SK-N-SH (cell line): ENCODE measurements at regions not wholly inside any gene's neighbourhood (a gene's known extent, or its start where the extent isn't known, plus 50 kb on each side); places are given as distances from the start of the nearest gene placed in this dataset.

Experiments
- CTCF ChIA-PET: fragments of 300-600, 350-600 bp; formaldehyde crosslinking; extraction: SDS; loops from one replicate; lab custom pipeline; 2021; lab: Yijun Ruan, JAX
- POLR2A ChIA-PET: fragments of 350-600 bp; sonication (Branson Sonifier 250); formaldehyde crosslinking; extraction: SDS; loops from one replicate; lab custom pipeline; 2020; ENCODE audit warnings: antibody characterized with exemption, inconsistent platforms; lab: Yijun Ruan, JAX
- DNase-seq: peaks from one replicate; pipeline ENCODE4 v3.0.0; 2012
- H2AFZ ChIP-seq: fragments of 200-600 bp; sonication (generic); 2 replicates; pipeline ENCODE4 v1.8.1; 2016; ENCODE audit warnings: antibody characterized with exemption, mild to moderate bottlenecking, low read depth
- H3F3A ChIP-seq: fragments of 200-600 bp; sonication (generic); replicated peaks from 2 replicates; pipeline ENCODE3; 2016; ENCODE audit warnings: antibody characterized with exemption, mild to moderate bottlenecking; ENCODE audit not compliant: insufficient read depth
- H3K27ac ChIP-seq, 2 experiments: fragments of 200-500 bp in 1 of 2; fragments of 200-600 bp in 1 of 2; sonication (Bioruptor generic) in 1 of 2; sonication (generic), shearing (Covaris generic) in 1 of 2; 2 replicates each; pipeline versions ENCODE4 v1.5.1 to v1.6.1; 2014 to 2016; ENCODE audit warnings: low read depth in 2 of 2, inconsistent platforms in 1 of 2, low read length in 1 of 2, mild to moderate bottlenecking in 1 of 2, mixed read lengths in 1 of 2
- H3K27me3 ChIP-seq: fragments of 200-600 bp; sonication (generic), shearing (Covaris generic); 2 replicates; pipeline ENCODE4 v1.6.1; 2016; ENCODE audit warnings: mixed run types; ENCODE audit not compliant: insufficient read depth
- H3K36me3 ChIP-seq, 2 experiments: fragments of 200-500 bp in 1 of 2; fragments of 200-600 bp in 1 of 2; sonication (Bioruptor generic) in 1 of 2; sonication (generic) in 1 of 2; replicated peaks in 1 of 2; 2 replicates each; pipeline versions ENCODE3 to v1.5.1; 2014 to 2016; ENCODE audit warnings: low read length in 1 of 2, mild to moderate bottlenecking in 1 of 2; ENCODE audit not compliant: insufficient read depth in 2 of 2, control insufficient read depth in 1 of 2
- H3K4me1 ChIP-seq, 2 experiments: fragments of 200-500 bp in 1 of 2; fragments of 200-600 bp in 1 of 2; sonication (Bioruptor generic) in 1 of 2; sonication (generic), shearing (Covaris generic) in 1 of 2; 2 replicates each; pipeline versions ENCODE4 v1.5.1 to v1.6.1; 2014 to 2016; ENCODE audit warnings: low read depth in 1 of 2, low read length in 1 of 2, mixed run types in 1 of 2; ENCODE audit not compliant: insufficient read depth in 2 of 2, control insufficient read depth in 1 of 2
- H3K4me2 ChIP-seq: fragments of 200-600 bp; sonication (generic), shearing (Covaris generic); 2 replicates; pipeline ENCODE4 v1.6.1; 2017; ENCODE audit warnings: mixed run types
- H3K4me3 ChIP-seq, 2 experiments: fragments of 200-500 bp in 1 of 2; fragments of 200-600 bp in 1 of 2; sonication (Bioruptor generic) in 1 of 2; sonication (generic), shearing (Covaris generic) in 1 of 2; 2 replicates each; pipeline versions ENCODE4 v1.5.1 to v1.8.1; 2014 to 2016; ENCODE audit warnings: low read depth in 2 of 2, inconsistent platforms in 1 of 2, low read length in 1 of 2, mild to moderate bottlenecking in 1 of 2, mixed read lengths in 1 of 2, moderate library complexity in 1 of 2
- H3K79me2 ChIP-seq: fragments of 200-600 bp; sonication (generic); 2 replicates; pipeline ENCODE4 v1.8.1; 2017; ENCODE audit warnings: mild to moderate bottlenecking; ENCODE audit not compliant: insufficient read depth
- H3K9ac ChIP-seq: fragments of 200-600 bp; sonication (generic); 2 replicates; pipeline ENCODE4 v1.6.1; 2017; ENCODE audit warnings: mixed run types
- H3K9me2 ChIP-seq: fragments of 200-600 bp; sonication (generic); 2 replicates; pipeline ENCODE4 v1.6.1; 2017; ENCODE audit warnings: mixed run types
- H3K9me3 ChIP-seq: fragments of 200-600 bp; sonication (generic); 2 replicates; pipeline ENCODE4 v1.6.1; 2017; ENCODE audit warnings: mixed run types, mild to moderate bottlenecking, moderate library complexity
- H4K20me1 ChIP-seq: fragments of 200-600 bp; sonication (generic); 2 replicates; pipeline ENCODE4 v1.6.1; 2017; ENCODE audit warnings: mild to moderate bottlenecking, mixed run types; ENCODE audit not compliant: insufficient read depth
- CHD2 ChIP-seq: fragments of 150-350 bp; IDR thresholded peaks from 2 replicates; pipeline ENCODE4 v1.6.1; 2018; ENCODE audit warnings: low read length; ENCODE audit not compliant: partially characterized antibody
- ELF1 ChIP-seq: IDR thresholded peaks from 2 replicates; pipeline ENCODE4 v1.4.0; 2012
- EP300 ChIP-seq, 2 experiments: IDR thresholded peaks; 2 replicates each; pipeline versions ENCODE4 v1.4.0 to v1.6.1; 2012; ENCODE audit warnings: borderline replicate concordance in 1 of 2, low read depth in 1 of 2, low read length in 1 of 2
- EZH2phosphoT487 ChIP-seq: fragments of 200-600 bp; sonication (generic); IDR thresholded peaks from 2 replicates; pipeline ENCODE4 v1.6.1; 2017; ENCODE audit warnings: low read depth, mixed run types, mild to moderate bottlenecking, antibody characterized with exemption, moderate library complexity, borderline replicate concordance
- FOXJ3 ChIP-seq: sonication (generic); formaldehyde crosslinking; IDR thresholded peaks from 2 replicates; pipeline ENCODE4 v1.5.1; 2020; ENCODE audit warnings: mild to moderate bottlenecking, missing genetic modification reagents
- FOXM1 ChIP-seq: IDR thresholded peaks from 2 replicates; pipeline ENCODE4 v1.4.0; 2012; ENCODE audit warnings: low read depth, mild to moderate bottlenecking
- GATA2 ChIP-seq: sonication (generic); formaldehyde crosslinking; IDR thresholded peaks from 2 replicates; pipeline ENCODE4 v1.5.0; 2020; ENCODE audit warnings: mild to moderate bottlenecking, missing genetic modification reagents
- JUND ChIP-seq: IDR thresholded peaks from 2 replicates; pipeline ENCODE4 v1.4.0; 2012
- NFIC ChIP-seq: IDR thresholded peaks from 2 replicates; pipeline ENCODE4 v1.4.0; 2012; ENCODE audit warnings: borderline replicate concordance
- RCOR1 ChIP-seq: fragments of 150-350 bp; IDR thresholded peaks from 2 replicates; pipeline ENCODE4 v1.6.1; 2017; ENCODE audit warnings: antibody characterized with exemption, low read length
- RXRA ChIP-seq: IDR thresholded peaks from 2 replicates; pipeline ENCODE4 v1.4.0; 2012; ENCODE audit warnings: low read depth, mild to moderate bottlenecking, borderline replicate concordance
- SIN3A ChIP-seq: IDR thresholded peaks from 2 replicates; pipeline ENCODE4 v1.6.1; 2012; ENCODE audit warnings: low read depth, mild to moderate bottlenecking, low read length, moderate library complexity, borderline replicate concordance
- SMC3 ChIP-seq: IDR thresholded peaks from 2 replicates; pipeline ENCODE4 v1.6.1; 2012; ENCODE audit warnings: low read depth, low read length, improper control_type of control experiment
- TCF12 ChIP-seq: IDR thresholded peaks from 2 replicates; pipeline ENCODE4 v1.4.0; 2012
- TEAD4 ChIP-seq: IDR thresholded peaks from 2 replicates; pipeline ENCODE4 v1.4.0; 2012; ENCODE audit warnings: mild to moderate bottlenecking, borderline replicate concordance; ENCODE audit not compliant: insufficient read depth
- USF1 ChIP-seq: IDR thresholded peaks from 2 replicates; pipeline ENCODE4 v1.4.0; 2012; ENCODE audit warnings: low read depth, borderline replicate concordance
- YY1 ChIP-seq: IDR thresholded peaks from 2 replicates; pipeline ENCODE4 v1.4.0; 2012; ENCODE audit warnings: low read depth, mild to moderate bottlenecking
- WGBS: methylation state at CpG from one replicate; pipeline ENCODE4 v1.1.6; 2017; ENCODE audit warnings: low lambda C conversion rate; 5-methylcytosine and 5-hydroxymethylcytosine counted together

GRCh38 chr18:14917311-14917710 is 169.3 kb downstream of the ANKRD30B start:
- H3K9ac ChIP-seq = no peak overlapping the region
- H3K4me3 ChIP-seq = no peak overlapping the region
- no peak for TF ChIP-seq TEAD4
- TF ChIP-seq JUND = no peak
- no peak for TF ChIP-seq ELF1
- TF ChIP-seq USF1 = no peak
- TF ChIP-seq FOXJ3 = no peak
- no peak for TF ChIP-seq EZH2phosphoT487
- no peak for TF ChIP-seq SIN3A
- no peak for TF ChIP-seq NFIC
- TF ChIP-seq TCF12 = no peak
- TF ChIP-seq SMC3 = no peak
- TF ChIP-seq EP300 (IDR thresholded peaks at IDR 0.05; ENCODE audit: borderline replicate concordance in 1 of 2, low read depth in 1 of 2, low read length in 1 of 2) = no peak
- TF ChIP-seq YY1 = no peak
- TF ChIP-seq FOXM1 = no peak
- H3K27ac ChIP-seq = no peak overlapping the region
- CTCF ChIA-PET = no interaction called here
- POLR2A ChIA-PET = no interaction called here
- 2% methylated on average over 3 of the region's 3 CpGs for WGBS
- H3K9me3 ChIP-seq = no peaks in the 10 kb centered on the region
- no peaks in the 10 kb centered on the region for H3F3A ChIP-seq
- H3K27me3 ChIP-seq = no peaks in the 10 kb centered on the region; the same call in 1 of the 2 replicates
- no peak overlapping the region for H2AFZ ChIP-seq
- H4K20me1 ChIP-seq = no peaks in the 10 kb centered on the region
- H3K36me3 ChIP-seq = no peaks in the 10 kb centered on the region
- H3K4me2 ChIP-seq = no peak overlapping the region
- H3K4me1 ChIP-seq = no peaks in the 10 kb centered on the region
- no peaks in the 10 kb centered on the region for H3K9me2 ChIP-seq
- no peaks in the 10 kb centered on the region for H3K79me2 ChIP-seq
- no peak for DNase-seq

GRCh38 chr18:14919666-14920065 is 171.7 kb downstream of the ANKRD30B start:
- no peaks in the 10 kb centered on the region for H3F3A ChIP-seq
- no peaks in the 10 kb centered on the region; the same call in 1 of the 2 replicates for H3K27me3 ChIP-seq
- H4K20me1 ChIP-seq = no peaks in the 10 kb centered on the region
- no peak overlapping the region for H3K9ac ChIP-seq
- TF ChIP-seq NFIC = no peak
- TF ChIP-seq GATA2 (CRISPR knock-in tag) = no peak
- no peak for TF ChIP-seq RXRA
- TF ChIP-seq CHD2 = no peak
- no peak for TF ChIP-seq RCOR1
- no peak for TF ChIP-seq SIN3A
- TF ChIP-seq, all 33 proteins: peak for 0
- no peak overlapping the region for H3K4me2 ChIP-seq
- H3K4me1 ChIP-seq = no peaks in the 10 kb centered on the region
- no peaks in the 10 kb centered on the region for H3K9me3 ChIP-seq
- ChIA-PET CTCF (no interaction called here), POLR2A (no interaction called here)
- 0% methylated on average over 1 of the region's 1 CpG for WGBS
- no peaks in the 10 kb centered on the region for H3K9me2 ChIP-seq
- H2AFZ ChIP-seq = no peak overlapping the region
- H3K4me3 ChIP-seq = no peak overlapping the region
- no peaks in the 10 kb centered on the region for H3K79me2 ChIP-seq
- H3K27ac ChIP-seq = no peak overlapping the region
- H3K36me3 ChIP-seq = no peaks in the 10 kb centered on the region
- no peak for DNase-seq
